Small intestine (tissue), 7 donors: ENCODE measurements at regions not wholly inside any gene's neighbourhood (a gene's known extent, or its start where the extent isn't known, plus 50 kb on each side); places are given as distances from the start of the nearest gene placed in this dataset.
A peak's percentile ranks its signal among the peaks of the same experiment; 100 is the strongest.

Source experiments
- DNase-seq, 2 donors: peaks; one replicate each; pipeline versions ENCODE4 v3.0.0 to v3.0.0-alpha.2; 2013
- FAIRE-seq: peaks from 2 replicates; lab custom pipeline; 2012; peaks lifted over from hg19 to GRCh38; lab: Jason Lieb, UNC
- H3K27ac ChIP-seq, 3 donors: one replicate each; pipeline ENCODE4 v1.5.1; 2013; ENCODE audit warnings: low read length in 2 of 3, mild to moderate bottlenecking in 2 of 3, control low read depth in 1 of 3, inconsistent platforms in 1 of 3, low read depth in 1 of 3, moderate library complexity in 1 of 3
- H3K27me3 ChIP-seq, 3 donors: one replicate each; pipeline ENCODE4 v1.6.1; 2013; ENCODE audit warnings: low read length in 3 of 3, inconsistent platforms in 1 of 3; ENCODE audit not compliant: control insufficient read depth in 3 of 3, insufficient read depth in 3 of 3
- H3K36me3 ChIP-seq, 3 donors: one replicate each; pipeline ENCODE4 v1.6.1; 2013; ENCODE audit warnings: low read length in 3 of 3, inconsistent platforms in 1 of 3, low read depth in 1 of 3, mild to moderate bottlenecking in 1 of 3, moderate library complexity in 1 of 3; ENCODE audit not compliant: control insufficient read depth in 3 of 3, insufficient read depth in 2 of 3
- H3K4me1 ChIP-seq, 3 donors: one replicate each; pipeline ENCODE4 v1.6.1; 2013; ENCODE audit warnings: low read length in 2 of 3, inconsistent platforms in 1 of 3, low read depth in 1 of 3, mild to moderate bottlenecking in 1 of 3, moderate library complexity in 1 of 3; ENCODE audit not compliant: control insufficient read depth in 3 of 3, insufficient read depth in 2 of 3
- H3K4me3 ChIP-seq, 3 donors: one replicate each; pipeline ENCODE4 v1.5.1; 2013; ENCODE audit warnings: low read length in 3 of 3, control low read depth in 1 of 3, inconsistent platforms in 1 of 3, low read depth in 1 of 3, mild to moderate bottlenecking in 1 of 3, moderate library complexity in 1 of 3
- H3K9me3 ChIP-seq, 2 donors: one replicate each; pipeline ENCODE4 v1.6.1; 2013; ENCODE audit warnings: low read depth in 1 of 2, low read length in 1 of 2; ENCODE audit not compliant: control insufficient read depth in 2 of 2, insufficient read depth in 1 of 2
- WGBS, 3 donors: extraction: QIAGEN DNeasy Blood & Tissue Kit; methylation state at CpG; one replicate each; pipeline ENCODE4 v1.1.7; 2013; 5-methylcytosine and 5-hydroxymethylcytosine counted together
- donor health status: healthy with polysubstance abuse.
- donor health status: control.
- donor health status: control.
- donor health status: Bipolar disorder and iron deficiency.
- donor health status: healthy.

DNA sequence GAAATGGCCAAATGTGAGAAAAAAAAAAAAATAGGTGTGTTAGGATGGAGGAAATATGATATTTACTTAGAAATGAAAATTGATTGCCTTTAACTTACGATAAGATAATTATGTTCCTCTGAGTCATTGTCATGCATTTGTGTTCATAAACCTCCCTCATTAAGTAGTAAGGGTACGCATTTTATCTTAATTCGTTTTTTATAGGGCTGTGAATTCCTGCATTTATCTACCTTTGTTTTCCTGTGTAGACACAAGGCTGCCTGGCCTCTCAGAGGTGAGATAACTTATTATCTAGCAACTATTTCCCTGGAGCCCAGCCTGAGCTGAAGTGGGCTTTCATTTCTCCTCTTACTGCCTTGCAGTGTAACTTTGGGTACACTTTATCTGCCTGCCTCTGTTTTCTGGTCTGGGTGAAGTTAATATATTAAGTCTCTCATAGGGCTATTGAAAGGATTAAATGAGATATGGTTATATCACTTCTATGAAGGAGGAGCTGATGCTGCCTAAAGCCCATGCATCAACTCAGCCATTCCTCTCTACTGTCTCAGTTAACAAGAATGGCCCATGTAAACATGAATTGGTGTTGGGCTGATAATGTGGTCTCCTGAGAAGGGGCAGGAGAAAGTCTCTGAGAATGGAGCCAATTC is 103.8 kb upstream of the KLF4 start:
- FAIRE-seq = peak; percentile 55
- Histone ChIP-seq H3K9me3 (no peaks in the 10 kb centered on the region), H3K27me3 (peaks cover 0 to 11% (median 0%) of the 10 kb centered on the region in 3 donors), H3K4me3 (no peak overlapping the region), H3K4me1 (peaks cover under 1 to 52% (median 2%) of the 10 kb centered on the region in 3 donors), H3K36me3 (no peaks in the 10 kb centered on the region), H3K27ac (peak overlapping the region in 1 of 3 donors; percentile 9)
- WGBS, 3 donors = 9 to 58% (median 36%) methylated on average over 3 of the region's 3 CpGs
- DNase-seq = peak; percentile 79 to 89

DNA sequence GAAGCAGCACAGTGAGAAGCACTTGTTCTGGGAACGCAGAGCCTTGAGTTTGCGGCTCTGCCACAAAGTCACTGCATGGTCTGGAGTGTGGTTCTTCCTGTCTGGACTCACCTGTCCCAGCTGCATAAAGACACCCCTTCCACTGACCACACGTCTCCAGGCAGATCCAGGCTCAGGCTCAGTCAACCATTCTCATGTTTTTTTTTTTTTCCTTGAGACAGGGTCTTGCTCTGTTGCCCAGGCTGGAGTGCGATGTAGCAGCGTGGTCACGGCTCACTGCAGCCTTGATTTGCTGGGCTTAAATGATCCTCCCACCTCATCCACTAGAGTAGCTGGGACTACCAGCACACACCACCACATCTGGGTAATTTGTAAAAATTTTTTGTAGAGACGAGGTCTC is 102.9 kb upstream of the KLF4 start:
- H3K27ac ChIP-seq = no peak overlapping the region
- FAIRE-seq (no peak), DNase-seq (no peak)
- no peak overlapping the region for H3K4me3 ChIP-seq
- H3K36me3 ChIP-seq = no peaks in the 10 kb centered on the region
- peaks cover 0 to 11% (median 0%) of the 10 kb centered on the region in 3 donors for H3K27me3 ChIP-seq
- no peaks in the 10 kb centered on the region for H3K9me3 ChIP-seq
- peaks cover 2 to 51% (median 3%) of the 10 kb centered on the region in 3 donors for H3K4me1 ChIP-seq
- 61 to 86% (median 73%) methylated on average over 7 of the region's 7 CpGs for WGBS, 3 donors

DNA sequence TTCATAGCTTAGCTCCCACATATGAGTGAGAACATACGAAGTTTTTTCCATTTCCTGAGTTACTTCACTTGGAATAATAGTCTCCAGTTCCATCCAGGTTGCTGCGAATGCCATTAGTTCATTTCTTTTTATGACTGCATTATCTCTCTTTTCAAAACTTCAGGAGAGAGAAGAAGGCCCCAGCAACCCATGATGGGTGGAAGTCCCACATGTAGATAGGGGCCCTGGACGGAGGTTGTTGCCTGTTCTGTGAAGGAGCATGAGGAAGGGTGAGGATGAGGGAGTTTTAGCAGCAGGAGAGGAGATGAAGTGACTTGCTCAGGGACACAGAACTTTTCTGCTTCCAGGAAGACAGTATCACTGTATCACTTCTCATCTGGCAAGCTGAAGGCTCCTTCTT is 102.2 kb upstream of the KLF4 start:
- no peak overlapping the region for H3K4me3 ChIP-seq
- FAIRE-seq = no peak
- peaks cover 0 to 11% (median 0%) of the 10 kb centered on the region in 3 donors for H3K27me3 ChIP-seq
- DNase-seq = peak in 1 of 2 donors; percentile 57
- H3K9me3 ChIP-seq = no peaks in the 10 kb centered on the region
- 25 to 61% (median 36%) methylated on average over 3 of the region's 3 CpGs for WGBS, 3 donors
- H3K27ac ChIP-seq = no peak overlapping the region
- peaks cover 2 to 53% (median 3%) of the 10 kb centered on the region in 3 donors for H3K4me1 ChIP-seq
- no peaks in the 10 kb centered on the region for H3K36me3 ChIP-seq

DNA sequence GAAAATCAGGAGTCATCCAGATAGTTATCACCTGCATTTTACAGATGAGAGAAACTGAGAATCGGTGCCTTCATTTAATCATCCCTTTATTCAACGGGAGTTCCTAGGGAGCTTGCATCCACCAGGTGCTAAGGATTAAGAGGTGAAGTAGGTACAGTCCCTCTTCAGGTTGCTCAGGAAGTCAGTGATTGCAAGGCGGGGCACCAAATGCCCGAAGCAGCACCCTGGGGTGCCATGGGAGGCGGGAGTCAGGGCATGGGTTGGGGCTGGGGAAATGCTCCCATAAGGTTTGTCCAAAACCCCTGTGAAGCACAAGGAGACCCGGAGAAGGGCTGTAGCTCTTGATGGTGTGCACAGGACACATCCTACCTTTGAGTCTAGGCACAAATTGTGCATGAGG is 98.8 kb upstream of the KLF4 start:
- H3K9me3 ChIP-seq = no peaks in the 10 kb centered on the region
- peak overlapping the region; percentile 72 to 97 (median 84) for H3K27ac ChIP-seq
- FAIRE-seq = no peak
- WGBS, 3 donors = 31 to 65% (median 53%) methylated on average over 6 of the region's 6 CpGs
- H3K36me3 ChIP-seq = no peaks in the 10 kb centered on the region
- DNase-seq = peak in 1 of 2 donors; percentile 59
- peaks cover 3 to 66% (median 10%) of the 10 kb centered on the region in 3 donors for H3K4me1 ChIP-seq
- no peak overlapping the region for H3K4me3 ChIP-seq
- H3K27me3 ChIP-seq = peaks cover 0 to 6% (median 0%) of the 10 kb centered on the region in 3 donors

DNA sequence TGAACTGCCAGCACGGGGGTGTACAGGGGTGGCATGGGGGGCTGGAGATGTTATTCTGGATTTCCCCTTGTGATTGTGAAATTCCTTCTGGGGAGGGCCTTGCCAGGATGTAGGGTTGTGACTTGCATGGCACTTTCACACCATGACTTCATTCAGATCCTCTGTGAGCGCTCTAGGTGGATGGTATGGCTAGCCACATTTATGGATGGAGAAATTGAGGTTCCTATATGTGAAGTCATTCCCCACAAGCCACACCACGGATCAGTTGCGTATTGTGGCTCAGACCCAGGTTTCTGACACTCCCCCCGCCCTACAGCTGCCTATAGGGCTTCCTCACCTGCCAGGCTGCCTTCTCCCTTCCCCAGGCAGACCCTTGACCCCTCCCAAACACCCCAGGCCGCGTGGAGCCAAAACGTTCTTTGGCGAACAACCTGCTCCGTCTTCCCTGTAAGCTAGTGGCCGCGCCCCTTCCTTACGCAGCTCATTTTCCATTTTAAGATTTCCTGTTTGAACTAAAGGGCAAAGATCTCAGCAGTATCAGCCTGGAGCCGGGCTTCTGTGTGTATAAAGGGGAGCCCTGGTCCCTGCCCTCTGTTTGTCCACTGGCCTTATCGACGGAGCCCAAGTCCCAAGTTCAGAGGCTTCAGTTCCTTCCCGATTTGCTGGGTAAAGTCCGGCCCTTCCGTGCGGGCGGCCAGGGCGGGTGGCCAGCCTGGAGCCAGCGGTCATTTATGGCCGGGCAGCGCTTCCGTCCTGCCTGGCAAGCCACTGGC is 97.8 kb upstream of the KLF4 start:
- Histone ChIP-seq H3K4me1 (peaks cover 3 to 57% (median 10%) of the 10 kb centered on the region in 3 donors), H3K36me3 (no peaks in the 10 kb centered on the region), H3K27ac (peak overlapping the region; percentile 72 to 97 (median 84)), H3K4me3 (peak overlapping the region in 2 of 3 donors; percentile 0 to 18), H3K9me3 (no peaks in the 10 kb centered on the region), H3K27me3 (peaks cover 0 to 6% (median 0%) of the 10 kb centered on the region in 3 donors)
- peak; percentile 94 to 98 for DNase-seq
- no peak for FAIRE-seq
- WGBS, 3 donors = 8 to 32% (median 16%) methylated on average over 26 of the region's 26 CpGs

DNA sequence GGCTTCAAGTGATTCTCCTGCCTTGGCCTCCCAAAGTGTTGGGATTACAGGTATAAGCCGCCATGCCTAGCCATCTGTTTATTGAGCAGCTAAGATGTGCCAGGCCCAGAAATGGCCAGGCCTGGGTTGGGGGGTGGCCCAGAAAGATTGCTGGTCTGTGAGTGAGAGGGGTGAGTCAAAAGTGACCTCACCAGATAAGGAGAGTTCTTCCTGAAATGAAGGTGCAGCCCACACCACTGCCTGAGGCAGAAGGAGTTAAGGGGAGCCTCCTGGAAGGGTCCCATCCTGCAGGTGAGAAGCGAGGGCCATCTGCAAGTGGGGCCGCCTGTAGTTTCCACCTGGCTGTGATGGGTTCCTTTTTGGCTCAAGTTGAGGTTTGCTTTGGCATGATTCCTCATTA is 96.9 kb upstream of the KLF4 start:
- Histone ChIP-seq H3K36me3 (no peaks in the 10 kb centered on the region), H3K4me1 (peaks cover 3 to 50% (median 10%) of the 10 kb centered on the region in 3 donors), H3K4me3 (no peak overlapping the region), H3K27me3 (peaks cover 0 to 6% (median 0%) of the 10 kb centered on the region in 3 donors), H3K27ac (peak overlapping the region; percentile 18 to 84 (median 70)), H3K9me3 (no peaks in the 10 kb centered on the region)
- FAIRE-seq = no peak
- WGBS, 3 donors = 53 to 72% (median 53%) methylated on average over 3 of the region's 3 CpGs
- DNase-seq = peak in 1 of 2 donors; percentile 49

DNA sequence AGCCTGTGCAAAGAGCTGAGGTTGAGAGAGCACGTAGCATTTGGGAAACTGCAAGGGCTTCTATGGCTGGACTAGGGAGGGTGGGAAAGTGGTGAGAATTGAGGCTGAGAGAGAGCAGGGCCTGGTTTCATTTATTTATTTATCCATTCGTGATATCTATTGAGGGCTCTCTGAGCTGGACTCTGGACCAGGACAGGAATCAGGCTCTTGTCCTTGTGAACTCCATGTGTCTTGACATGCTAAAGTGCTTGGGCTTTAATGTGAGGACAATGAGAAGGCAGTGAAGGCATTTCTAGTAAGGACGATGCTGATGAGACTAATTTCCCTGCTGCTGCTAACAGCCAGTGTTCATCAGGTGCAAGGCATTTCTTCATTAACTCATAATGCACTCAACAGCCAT is 95.9 kb upstream of the KLF4 start:
- Histone ChIP-seq H3K4me3 (no peak overlapping the region), H3K27me3 (peaks cover 0 to 3% (median 0%) of the 10 kb centered on the region in 3 donors), H3K36me3 (no peaks in the 10 kb centered on the region), H3K9me3 (no peaks in the 10 kb centered on the region), H3K4me1 (peaks cover 3 to 44% (median 10%) of the 10 kb centered on the region in 3 donors), H3K27ac (peak overlapping the region in 1 of 3 donors; percentile 70)
- DNase-seq = peak; percentile 38 to 80
- 40 to 74% (median 54%) methylated on average over 3 of the region's 3 CpGs for whole genome bisulfite sequencing, 3 donors
- no peak for FAIRE-seq

DNA sequence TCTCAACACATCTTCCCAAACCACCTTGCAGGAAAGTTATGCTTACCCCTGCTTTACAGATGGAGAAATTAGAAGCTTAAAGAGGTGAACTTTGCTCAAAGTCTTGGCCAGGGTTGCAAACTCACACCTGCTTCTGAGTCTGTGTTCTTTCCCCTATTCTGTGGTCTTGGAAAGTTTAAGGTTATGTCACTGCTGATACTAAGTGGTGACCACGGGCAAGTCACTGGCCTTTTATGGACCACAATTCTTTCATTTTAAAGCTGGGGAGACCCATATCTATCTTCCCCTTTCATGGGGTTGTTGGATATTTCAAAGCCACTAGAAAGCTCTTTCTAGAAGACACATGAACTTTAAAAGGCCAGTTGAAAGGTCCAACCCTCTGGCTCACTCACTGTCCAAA is 95.4 kb upstream of the KLF4 start:
- H3K27me3 ChIP-seq = peaks cover 0 to 3% (median 0%) of the 10 kb centered on the region in 3 donors
- H3K9me3 ChIP-seq = no peaks in the 10 kb centered on the region
- no peak for DNase-seq
- H3K4me1 ChIP-seq = peaks cover 3 to 44% (median 10%) of the 10 kb centered on the region in 3 donors
- peak overlapping the region in 1 of 3 donors; percentile 34 for H3K27ac ChIP-seq
- WGBS, 3 donors = 7 to 52% (median 46%) methylated on average over 1 of the region's 1 CpG
- no peak overlapping the region for H3K4me3 ChIP-seq
- no peak for FAIRE-seq
- no peaks in the 10 kb centered on the region for H3K36me3 ChIP-seq
